M059J (cell line): ENCODE measurements at regions not wholly inside any gene's neighbourhood (a gene's known extent, or its start where the extent isn't known, plus 50 kb on each side); places are given as distances from the start of the nearest gene placed in this dataset.

ENCODE experiments used
- DNase-seq: peaks from one replicate; pipeline ENCODE4 v3.0.0-alpha.2; 2012; ENCODE audit warnings: low read depth

DNA sequence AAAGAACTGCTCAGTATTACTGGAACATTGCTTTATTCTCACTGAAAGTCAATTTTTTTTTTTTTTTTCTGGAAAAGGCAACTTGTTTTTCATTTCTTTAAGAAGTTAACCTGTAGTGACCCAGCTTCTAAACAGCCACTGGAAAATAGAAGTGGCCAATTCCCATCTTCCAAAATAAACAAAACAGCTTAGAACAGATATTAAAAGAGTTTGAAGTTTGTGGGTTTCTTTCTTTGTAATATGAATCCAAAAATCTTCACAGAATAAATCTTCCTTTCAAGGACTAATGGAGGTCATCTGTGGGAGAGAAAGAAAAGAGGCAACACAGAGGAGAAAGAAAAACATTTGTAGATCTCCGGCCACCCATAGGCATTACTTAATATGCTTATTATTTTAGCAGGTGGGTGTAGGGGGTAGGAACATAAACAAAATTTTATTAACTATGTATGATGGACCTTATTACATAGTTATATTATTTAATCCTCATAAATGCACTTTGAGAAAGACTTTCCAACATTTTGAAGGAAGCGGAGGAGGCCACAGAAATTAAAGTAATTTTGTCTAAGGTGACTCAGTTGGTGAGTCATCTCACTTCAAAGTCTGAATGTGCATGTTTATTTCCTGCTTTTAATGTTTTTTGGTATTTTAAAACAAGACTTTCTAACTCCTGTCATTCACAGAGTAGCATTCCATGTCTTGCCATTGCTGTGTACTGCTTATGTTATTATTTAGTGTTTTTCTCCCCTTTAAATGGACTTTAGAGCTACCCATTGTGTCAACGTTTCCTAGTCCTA lies 1791.8 kb upstream of the WWC1 start:
- peak; percentile 37 for DNase-seq

DNA sequence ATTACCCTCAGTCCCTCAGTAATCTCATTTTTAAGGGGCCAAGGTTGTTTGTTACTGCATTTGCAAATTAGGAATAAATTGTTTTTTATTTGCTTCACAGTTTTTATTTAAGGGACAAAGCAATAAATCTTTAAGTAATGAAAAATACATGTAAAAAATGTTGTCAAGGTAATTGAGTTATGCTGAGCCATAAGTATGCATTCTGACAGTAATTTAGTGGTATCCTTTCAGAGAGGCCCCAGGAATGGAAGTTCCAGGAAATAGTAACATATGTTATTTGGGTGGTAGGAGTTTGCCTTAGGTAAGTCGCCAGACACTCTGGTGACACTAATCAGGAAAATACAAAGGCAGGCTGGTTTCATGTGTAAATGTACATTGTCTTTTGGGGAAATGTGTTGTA lies 1787.9 kb upstream of the WWC1 start:
- no peak for DNase-seq

DNA sequence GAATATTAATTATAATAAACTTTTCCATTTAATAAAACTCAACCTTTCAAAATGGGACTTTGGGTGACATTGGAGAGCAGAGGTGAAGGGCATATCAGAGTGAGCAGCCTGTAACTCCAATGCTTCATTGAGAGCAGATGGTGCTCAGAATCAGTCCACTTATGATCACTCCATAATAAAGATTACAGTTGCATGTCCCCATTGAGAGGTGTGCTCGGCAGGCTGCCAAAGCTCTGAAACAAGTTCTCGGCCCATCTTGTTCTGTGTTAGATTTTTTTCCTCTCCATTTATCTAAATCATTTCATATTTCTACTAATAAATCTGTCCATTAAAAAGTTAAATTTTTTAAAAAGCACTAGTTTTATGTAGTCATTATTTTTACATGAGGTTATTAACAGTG lies 1786.4 kb upstream of the WWC1 start:
- DNase-seq: no peak

DNA sequence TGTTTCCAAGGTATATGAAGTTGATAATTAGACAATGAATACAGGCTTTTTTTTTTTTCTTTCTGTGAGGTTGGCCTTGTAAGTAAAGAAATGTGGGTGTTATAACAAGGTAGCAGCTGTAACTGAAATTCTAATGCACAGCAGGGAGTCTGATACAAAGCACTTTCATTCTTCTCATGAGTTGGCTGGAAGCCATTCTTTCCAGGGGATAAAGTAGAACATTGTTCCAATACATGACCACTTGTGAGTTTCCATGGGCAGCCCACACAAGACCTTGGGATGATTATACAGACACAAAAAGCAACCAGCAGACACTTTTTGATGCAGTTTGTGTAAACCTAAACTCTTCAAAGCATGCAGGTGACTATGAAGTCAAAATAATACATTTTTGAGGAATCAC lies 1785.9 kb upstream of the WWC1 start:
- DNase-seq: no peak

DNA sequence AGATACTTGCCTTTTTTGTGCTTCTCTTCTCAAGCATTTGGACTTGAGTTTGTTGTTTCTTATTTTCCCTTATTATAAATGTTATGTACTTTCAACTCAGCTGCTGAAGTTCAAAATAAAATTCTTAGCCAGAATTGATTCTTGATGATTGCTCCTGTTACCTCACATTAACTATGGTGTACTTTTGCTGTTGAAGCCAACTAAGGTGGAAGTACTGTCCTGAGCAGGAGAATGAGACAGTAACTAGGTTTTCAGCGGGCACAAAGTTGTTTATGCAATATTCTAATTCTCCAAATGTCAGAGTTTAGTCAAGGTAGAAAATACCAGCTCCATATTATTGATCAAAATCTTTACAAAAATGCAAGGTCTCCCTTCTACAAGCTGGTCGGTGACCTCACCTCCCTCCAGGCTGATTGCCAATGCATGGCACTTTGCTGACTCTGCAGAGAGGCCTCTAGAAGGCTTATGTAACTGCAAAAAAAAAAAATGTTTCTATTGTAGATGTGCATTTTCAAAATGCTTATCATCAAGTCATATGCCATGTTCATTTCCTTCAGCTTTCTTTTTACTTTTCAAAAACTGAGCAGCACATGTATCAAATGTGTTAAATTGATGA lies 1783.5 kb upstream of the WWC1 start:
- no peak for DNase-seq

DNA sequence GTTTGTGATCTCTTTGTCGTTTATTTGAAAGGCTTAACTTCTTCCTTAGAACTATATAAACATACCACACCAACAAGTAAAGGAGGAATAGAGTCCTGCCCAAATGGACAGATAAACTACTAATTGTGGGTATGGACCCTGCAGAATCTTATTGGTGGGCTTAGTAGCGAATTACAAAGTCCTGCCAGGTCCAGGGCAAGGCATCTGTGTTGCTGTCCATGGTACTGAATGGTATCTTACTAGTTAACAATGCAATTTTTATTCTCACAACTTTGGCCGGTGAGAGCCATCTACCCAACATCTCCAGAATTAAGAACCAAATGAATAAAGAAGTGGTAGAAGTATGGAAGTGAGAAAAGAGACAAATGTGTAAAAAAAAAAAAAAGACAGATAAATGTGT lies 1782.4 kb upstream of the WWC1 start:
- peak; percentile 14 for DNase-seq

DNA sequence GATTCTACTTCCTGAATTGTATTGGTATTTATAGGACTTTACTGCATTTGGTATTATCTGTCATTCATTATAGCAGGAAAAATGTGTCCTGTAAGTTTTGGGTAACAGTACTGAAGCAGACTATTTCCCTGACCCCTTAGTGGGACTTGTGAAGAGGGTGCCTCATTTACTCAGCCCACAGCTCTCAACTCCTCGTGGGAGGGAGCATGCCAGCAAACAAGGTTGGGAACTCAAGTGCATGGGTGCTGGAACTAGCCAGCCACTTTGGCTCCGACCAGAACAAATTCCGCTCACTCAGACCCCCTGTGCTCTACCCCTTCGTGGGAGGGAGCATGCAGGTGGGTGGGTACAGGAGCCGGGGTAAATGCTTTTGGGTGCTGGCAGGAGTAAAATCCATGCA lies 1773.5 kb upstream of the WWC1 start:
- no peak for DNase-seq

DNA sequence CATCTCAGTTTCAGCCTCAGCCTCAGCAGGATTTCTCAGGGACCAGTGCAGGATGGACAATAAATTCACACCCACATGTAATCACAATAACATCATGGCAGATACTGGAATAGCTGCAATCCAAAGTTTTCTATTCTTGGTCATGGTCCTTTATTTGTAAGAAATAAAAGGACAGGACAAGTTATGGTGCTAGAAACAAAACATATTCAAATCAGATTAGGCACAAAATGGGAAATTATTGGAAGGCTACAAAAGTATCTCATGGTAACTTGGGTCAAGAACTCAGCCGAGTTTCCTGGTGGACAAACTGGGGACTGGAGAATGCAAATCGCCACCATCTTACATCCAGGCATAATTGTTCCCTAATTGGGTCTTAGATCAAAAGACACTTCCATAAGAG lies 1768.2 kb upstream of the WWC1 start:
- no peak for DNase-seq

DNA sequence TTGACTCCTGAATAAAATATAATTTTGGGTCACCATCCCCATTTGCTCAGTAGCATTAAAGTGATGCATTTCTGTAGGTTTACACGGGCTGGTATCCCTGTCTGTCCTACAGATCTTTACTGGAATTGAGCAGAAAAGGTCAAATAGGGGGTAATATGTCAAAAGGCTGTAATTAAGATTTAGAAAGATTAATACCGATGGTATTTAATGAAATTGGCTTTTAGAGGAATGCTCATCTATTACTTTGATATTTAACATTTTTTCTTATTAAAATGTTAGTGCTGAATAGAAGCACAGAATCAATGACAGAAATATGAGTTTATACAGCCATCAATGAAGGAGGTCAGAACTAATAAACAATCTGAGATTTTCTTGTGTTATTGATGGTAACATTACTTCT lies 1762.2 kb upstream of the WWC1 start:
- no peak for DNase-seq

DNA sequence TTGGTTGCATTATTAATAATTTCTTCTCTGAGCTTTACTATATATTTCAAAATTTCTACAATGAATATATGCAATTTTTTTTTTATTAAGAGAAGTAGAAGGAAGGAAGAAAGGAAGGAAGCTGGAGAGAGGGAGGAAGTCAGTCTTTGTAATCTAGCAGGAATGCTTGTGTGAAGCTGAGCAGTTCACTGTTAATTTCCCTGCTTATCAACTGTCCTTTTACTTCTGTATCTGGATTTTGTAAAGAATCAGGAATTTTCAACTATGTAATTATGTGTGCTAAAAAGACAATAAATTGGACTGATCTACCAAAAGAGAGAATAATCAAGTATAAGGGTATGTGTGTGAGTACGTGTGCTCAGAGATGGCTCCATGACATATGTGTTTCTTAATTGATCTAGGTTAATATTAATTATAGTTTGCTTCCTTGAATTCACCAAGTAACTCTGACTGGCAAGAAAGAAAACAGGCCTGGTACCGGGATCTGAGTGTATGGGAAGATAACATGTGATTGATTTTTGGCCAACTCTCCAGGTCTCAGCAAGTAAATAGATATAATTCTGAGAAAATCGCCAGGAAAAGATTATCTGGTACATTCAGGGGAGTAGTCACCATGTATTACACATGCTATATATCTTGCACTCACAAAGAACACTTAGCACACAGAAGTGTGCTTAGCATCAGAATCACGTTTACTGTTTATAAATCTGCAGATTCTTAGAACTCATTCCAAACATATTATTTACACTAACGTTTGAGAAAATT lies 1758.8 kb upstream of the WWC1 start:
- no peak for DNase-seq

DNA sequence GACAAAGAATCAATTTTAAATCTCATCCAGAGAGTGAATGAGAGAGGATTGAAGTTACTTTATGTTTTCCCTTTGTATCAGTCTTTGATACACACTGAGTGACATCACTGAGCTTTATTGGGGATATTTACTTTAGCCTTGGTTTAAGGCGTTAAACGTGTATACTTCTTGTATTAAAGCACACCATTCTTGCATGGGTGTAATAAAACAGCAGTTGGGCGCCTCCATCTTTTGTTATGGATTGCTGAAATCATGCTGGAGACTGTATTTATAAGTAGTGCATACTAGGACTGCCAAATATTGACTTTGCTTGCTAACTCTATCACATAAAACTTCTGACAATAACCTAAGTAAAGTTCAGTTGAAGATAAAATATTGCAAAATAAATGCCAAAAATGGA lies 1755.8 kb upstream of the WWC1 start:
- no peak for DNase-seq

DNA sequence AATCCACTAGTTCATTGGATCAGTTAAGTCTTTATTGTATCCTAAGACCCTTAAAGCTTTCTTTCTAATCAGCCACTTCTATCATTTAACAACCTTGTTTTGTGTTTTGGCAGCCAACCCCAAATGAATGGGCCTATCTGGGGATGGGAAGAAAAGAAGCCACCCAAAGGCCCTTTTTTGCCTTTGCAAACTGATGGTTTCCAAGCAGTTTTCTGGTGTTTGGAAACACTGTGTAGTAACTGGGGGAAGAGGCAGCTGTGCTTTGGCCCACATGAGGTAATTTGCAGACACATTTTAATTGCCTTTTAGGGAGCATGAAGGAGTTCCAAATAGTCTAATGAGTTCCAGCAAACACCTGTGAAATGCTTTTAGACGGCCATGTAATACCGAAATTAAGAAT lies 1751.3 kb upstream of the WWC1 start:
- no peak for DNase-seq

DNA sequence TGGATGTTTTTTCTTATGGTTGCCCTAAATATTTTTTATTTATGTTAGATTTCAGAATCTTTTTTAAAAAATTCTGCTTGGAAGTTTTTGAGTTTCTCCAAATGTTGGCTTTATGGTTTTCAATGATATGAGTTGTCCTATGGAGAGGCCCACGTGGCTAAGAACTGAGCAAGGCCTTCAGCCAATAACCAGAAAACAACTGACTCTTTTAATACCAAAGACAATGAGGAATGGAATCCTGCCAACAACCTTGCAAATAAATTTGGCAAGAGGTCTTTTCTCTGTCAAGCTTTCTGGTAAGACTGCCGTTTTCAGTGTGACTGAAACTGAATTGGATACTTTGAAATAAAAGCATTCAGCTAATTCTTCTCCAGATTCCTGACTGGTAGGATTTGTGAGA lies 1740.1 kb upstream of the WWC1 start:
- DNase-seq: no peak

DNA sequence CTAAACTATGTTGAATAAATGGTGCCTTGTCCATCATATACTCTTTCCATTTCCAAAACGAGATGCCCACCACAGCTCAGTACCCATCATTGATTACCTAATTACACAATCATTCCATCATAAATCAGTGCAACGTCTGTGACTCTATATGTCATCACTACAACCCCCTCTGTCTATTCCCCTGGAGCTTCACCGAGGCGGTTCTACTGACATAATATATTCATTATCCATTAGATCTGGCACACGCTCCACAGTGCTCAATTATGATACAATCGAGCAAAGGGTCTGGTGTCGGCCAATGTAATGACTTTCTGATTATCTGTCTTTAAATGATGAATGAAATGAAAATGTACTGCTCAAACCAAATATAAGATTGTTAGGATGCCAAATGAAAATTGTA lies 1737.7 kb upstream of the WWC1 start:
- DNase-seq: no peak

DNA sequence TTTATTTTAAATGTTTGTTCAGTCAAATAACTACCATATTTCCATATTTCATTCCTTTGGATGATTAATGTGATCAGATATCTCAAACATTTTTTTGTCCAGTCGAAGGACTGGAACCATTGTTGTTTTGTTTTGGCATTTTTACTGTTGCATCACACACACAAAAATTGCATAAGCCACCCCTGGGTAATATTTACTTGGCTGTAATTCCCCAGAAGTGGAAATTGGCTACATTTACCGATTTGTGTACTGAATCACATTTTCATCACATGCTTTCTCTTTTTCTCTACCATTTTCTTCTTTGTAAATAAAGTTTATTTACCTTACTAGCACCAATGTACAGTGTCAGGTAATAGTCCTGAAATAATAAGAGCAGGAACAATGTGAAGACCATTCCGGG lies 1729.7 kb upstream of the WWC1 start:
- DNase-seq: no peak

DNA sequence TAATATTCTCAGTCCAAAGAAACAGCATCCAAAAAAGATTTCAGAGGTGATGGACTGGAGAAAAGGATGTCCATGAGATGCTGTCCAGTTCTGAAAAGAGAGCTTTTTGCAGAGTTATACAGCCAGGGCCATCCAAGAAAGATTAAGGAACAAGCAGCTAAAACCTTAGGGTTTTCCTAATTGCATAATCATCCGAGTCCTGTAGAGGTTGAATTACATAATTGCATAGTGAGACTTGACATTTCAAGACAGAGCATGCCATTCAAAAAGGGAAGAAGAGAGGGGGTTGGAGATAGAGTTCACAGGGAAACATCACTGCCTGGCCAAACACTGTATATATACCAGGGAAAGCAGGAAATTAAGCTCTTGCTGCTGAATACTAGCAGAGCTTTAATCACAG lies 1729.2 kb upstream of the WWC1 start:
- DNase-seq: no peak

DNA sequence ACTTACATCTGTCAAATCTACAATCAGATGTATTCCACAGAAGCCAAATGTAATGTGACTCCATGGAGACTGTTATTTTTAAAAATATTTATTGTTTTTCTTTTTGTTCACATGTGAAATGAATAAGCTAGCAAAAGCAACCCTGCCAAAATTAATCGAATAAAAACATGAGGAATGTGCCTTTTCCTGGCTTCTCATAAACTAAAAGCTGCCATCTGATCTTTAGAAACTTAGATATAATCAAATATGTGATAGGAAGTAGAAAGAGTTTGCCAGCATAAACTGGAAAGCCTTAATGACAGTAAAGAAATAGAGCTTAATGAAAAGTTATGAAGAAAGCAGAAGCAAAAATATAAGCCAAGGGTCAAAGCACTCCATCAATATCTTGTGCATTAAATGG lies 1724.7 kb upstream of the WWC1 start:
- DNase-seq: no peak

DNA sequence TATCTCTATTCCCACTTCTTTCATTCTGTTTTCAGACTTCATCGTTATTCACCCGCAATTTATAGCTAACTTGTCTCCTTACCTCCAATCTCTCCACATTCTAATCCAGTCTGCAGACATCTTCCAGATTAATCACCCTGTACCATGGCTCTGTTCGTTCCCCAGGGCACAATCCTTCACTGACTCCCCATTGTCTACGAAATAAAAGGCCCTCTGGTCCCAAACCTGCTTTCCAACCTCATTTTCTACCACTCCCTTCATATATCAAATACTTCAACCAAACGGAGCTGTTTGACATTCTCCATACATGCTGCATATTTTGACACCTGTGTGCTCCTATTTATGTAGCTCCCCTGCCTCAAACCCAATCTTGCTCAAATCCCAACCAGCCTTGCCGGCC lies 1720.6 kb upstream of the WWC1 start:
- no peak for DNase-seq

DNA sequence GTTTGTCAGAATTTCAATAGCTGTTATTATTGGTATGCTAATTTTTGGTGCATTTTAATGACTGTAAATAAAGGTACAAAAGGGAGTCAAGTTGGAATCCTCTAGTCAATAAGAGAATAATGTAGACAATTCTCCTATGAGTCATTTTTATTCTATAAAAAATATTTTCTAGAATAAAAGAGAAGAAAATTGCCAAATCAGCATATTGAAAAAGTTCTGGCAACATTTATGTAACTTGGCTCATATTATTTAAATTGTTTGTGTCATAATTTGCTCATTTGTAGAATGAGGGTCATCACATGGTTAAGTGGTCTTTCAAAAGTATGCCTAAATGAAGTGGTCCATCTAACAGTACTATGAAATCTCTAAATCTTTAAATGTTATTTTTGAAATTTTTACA lies 1719.8 kb upstream of the WWC1 start:
- DNase-seq: no peak

DNA sequence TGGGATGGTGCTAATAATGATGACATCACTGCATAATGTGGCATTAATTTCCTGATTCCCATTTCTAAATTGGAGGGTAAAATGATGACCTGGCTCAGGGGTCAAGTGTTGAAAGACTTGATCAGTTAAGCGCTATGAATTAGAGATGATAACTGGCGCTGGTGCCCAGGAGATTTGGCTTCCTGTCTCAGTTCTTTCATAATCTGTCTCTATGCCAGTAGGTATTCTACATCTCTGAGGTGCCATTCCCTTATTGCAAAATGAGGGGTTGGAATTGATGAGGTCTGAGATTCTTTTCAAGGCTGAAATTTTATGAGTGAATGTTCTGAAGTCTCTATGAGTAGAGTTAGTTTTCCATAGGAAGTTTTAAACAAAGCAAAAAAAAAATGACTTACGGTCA lies 1715.1 kb upstream of the WWC1 start:
- DNase-seq: no peak

DNA sequence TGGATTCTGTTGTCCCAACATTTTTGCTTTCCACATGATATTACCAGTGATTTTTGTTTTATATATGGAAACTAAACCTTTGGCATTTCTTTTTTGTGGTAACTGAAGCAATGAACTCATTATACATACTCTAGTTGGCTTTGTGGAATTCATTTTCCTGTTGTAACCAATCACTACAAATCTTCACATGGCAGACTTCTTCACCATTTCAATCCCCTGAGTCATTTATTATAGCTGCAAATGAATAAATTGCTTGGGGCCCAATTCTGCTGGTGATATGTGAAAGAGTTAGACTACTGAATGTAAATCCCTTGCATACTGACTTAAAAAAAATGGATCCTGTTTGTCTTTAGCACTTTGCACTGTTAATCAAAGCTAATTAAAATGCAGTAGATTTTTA lies 1709.6 kb upstream of the WWC1 start:
- DNase-seq: peak; percentile 1

DNA sequence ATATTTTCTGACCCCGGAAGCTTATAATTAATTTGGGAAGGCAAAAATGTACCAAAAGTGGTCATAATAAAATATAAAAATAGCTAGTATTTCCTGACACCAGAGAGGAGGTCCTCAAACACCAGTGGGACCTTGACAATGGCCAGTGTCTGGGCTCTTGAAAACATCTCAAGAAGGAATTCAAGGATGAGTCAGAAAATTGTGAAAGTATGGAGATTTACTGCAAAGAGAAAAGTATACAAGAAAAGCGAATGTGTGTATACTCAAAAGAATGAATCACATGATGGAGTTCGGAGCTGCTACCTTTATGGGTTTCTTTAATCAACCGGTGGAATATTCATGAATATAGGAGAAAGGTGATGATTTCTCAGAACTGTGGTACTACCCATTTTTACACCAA lies 1709.0 kb upstream of the WWC1 start:
- DNase-seq: no peak

DNA sequence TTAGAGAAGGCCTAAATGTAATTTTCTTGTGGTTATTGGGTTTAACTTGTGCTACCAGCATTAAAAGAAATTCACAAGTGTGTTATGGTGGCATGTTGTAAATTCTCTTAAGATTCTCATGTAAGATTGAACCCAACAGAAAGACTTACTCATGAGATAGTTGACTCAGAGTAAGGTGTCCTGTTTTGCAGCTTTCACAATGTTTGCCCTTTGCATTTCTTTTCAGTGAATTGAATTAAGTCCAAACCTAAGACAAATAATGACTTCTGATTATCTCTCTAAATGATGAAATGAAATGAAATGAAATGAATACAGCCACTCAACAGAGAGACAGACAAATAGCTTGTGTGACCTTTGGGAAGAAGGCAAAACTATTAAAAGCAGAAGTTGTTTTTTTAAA lies 1696.9 kb upstream of the WWC1 start:
- DNase-seq: no peak
